Fibroblast of lung (primary cell): ENCODE measurements at regions not wholly inside any gene's neighbourhood (a gene's known extent, or its start where the extent isn't known, plus 50 kb on each side); places are given as distances from the start of the nearest gene placed in this dataset.

ENCODE experiments used
- DNase-seq, 2 donors: peaks; one replicate each; pipeline versions ENCODE4 v3.0.0 to v3.0.0-alpha.2; 2010; ENCODE audit warnings: low read depth in 2 of 2
- H2AFZ ChIP-seq: 2 replicates; pipeline ENCODE4 v1.5.1; 2012; ENCODE audit warnings: low read length, control low read depth, inconsistent platforms
- H3K27ac ChIP-seq: 2 replicates; pipeline ENCODE4 v1.5.1; 2011; ENCODE audit warnings: low read length, control low read depth; ENCODE audit not compliant: insufficient read depth
- H3K27me3 ChIP-seq: 2 replicates; pipeline ENCODE4 v1.5.1; 2011; ENCODE audit warnings: mild to moderate bottlenecking, low read length; ENCODE audit not compliant: control insufficient read depth, insufficient read depth
- H3K36me3 ChIP-seq: 2 replicates; pipeline ENCODE4 v1.5.1; 2011; ENCODE audit warnings: low read length; ENCODE audit not compliant: control insufficient read depth, insufficient read depth
- H3K4me1 ChIP-seq: 2 replicates; pipeline ENCODE4 v1.5.1; 2011; ENCODE audit warnings: low read length; ENCODE audit not compliant: control insufficient read depth, insufficient read depth; ENCODE audit errors: extremely low read depth
- H3K4me2 ChIP-seq: 2 replicates; pipeline ENCODE4 v1.5.1; 2011; ENCODE audit warnings: low read length, control low read depth; ENCODE audit not compliant: insufficient read depth; ENCODE audit errors: extremely low read depth
- H3K4me3 ChIP-seq, 4 experiments: fragments of 200-600 bp in 1 of 4; sonication (generic) in 1 of 4; replicated peaks in 1 of 4; 2 replicates each; pipeline ENCODE4 v1.5.1; 2011 to 2016; ENCODE audit warnings: low read length in 4 of 4, low read depth in 3 of 4, mild to moderate bottlenecking in 3 of 4, control low read depth in 2 of 4, inconsistent platforms in 1 of 4, mixed read lengths in 1 of 4; ENCODE audit not compliant: insufficient read depth in 1 of 4; ENCODE audit errors: control extremely low read depth in 1 of 4
- H3K79me2 ChIP-seq: 2 replicates; pipeline ENCODE4 v1.5.1; 2012; ENCODE audit warnings: mild to moderate bottlenecking, low read length, inconsistent platforms; ENCODE audit not compliant: control insufficient read depth, insufficient read depth
- H3K9ac ChIP-seq: 2 replicates; pipeline ENCODE4 v1.5.1; 2011; ENCODE audit warnings: mild to moderate bottlenecking, low read length, control low read depth; ENCODE audit not compliant: insufficient read depth
- H3K9me3 ChIP-seq: 2 replicates; pipeline ENCODE4 v1.5.1; 2012; ENCODE audit warnings: low read depth, low read length; ENCODE audit not compliant: control insufficient read depth, insufficient read depth
- H4K20me1 ChIP-seq: 2 replicates; pipeline ENCODE4 v1.5.1; 2011; ENCODE audit warnings: low read length; ENCODE audit not compliant: control insufficient read depth, insufficient read depth; ENCODE audit errors: extremely low read depth
- CTCF ChIP-seq, 2 donors: IDR thresholded peaks in 1 of 2; conservative IDR thresholded peaks in 1 of 2; 1 replicate in 1 of 2; 2 replicates in 1 of 2; pipeline ENCODE4 v1.5.1; 2011 to 2012; ENCODE audit warnings: low read length in 2 of 2, control low read depth in 1 of 2, inconsistent platforms in 1 of 2, low read depth in 1 of 2, mild to moderate bottlenecking in 1 of 2
- EZH2 ChIP-seq: IDR thresholded peaks from 2 replicates; pipeline ENCODE4 v1.5.1; 2012; ENCODE audit warnings: low read length, control low read depth, mild to moderate bottlenecking; ENCODE audit errors: missing control alignments

GRCh38 chr4:11004818-11005217 lies 320.2 kb upstream of the CLNK start:
- no peaks in the 10 kb centered on the region for H3K4me1 ChIP-seq
- no peaks in the 10 kb centered on the region for H3K27me3 ChIP-seq
- no peak overlapping the region for H3K4me2 ChIP-seq
- H3K36me3 ChIP-seq, result no peaks in the 10 kb centered on the region
- H3K4me3 ChIP-seq, result no peak overlapping the region
- H3K27ac ChIP-seq, result no peak overlapping the region
- H2AFZ ChIP-seq, result no peak overlapping the region
- no peaks in the 10 kb centered on the region for H3K9me3 ChIP-seq
- no peak for DNase-seq
- TF ChIP-seq EZH2, result no peak
- TF ChIP-seq CTCF (conservative IDR thresholded peaks at IDR 0.05 in 1 of 2, IDR thresholded peaks at IDR 0.05 in 1 of 2; ENCODE audit: low read depth in 1 of 2, low read length in 2 of 2), result no peak
- H3K79me2 ChIP-seq, result no peaks in the 10 kb centered on the region
- H3K9ac ChIP-seq, result no peak overlapping the region
- no peaks in the 10 kb centered on the region for H4K20me1 ChIP-seq

GRCh38 chr4:11002961-11003360 lies 318.4 kb upstream of the CLNK start:
- Histone ChIP-seq H3K4me1 (no peaks in the 10 kb centered on the region), H3K9ac (no peak overlapping the region), H3K27me3 (no peaks in the 10 kb centered on the region), H3K27ac (no peak overlapping the region), H2AFZ (no peak overlapping the region), H3K4me2 (no peak overlapping the region), H3K4me3 (no peak overlapping the region), H3K36me3 (no peaks in the 10 kb centered on the region), H3K9me3 (no peaks in the 10 kb centered on the region), H4K20me1 (no peaks in the 10 kb centered on the region), H3K79me2 (no peaks in the 10 kb centered on the region)
- TF ChIP-seq CTCF (conservative IDR thresholded peaks at IDR 0.05 in 1 of 2, IDR thresholded peaks at IDR 0.05 in 1 of 2; ENCODE audit: low read depth in 1 of 2, low read length in 2 of 2), result no peak
- TF ChIP-seq EZH2, result no peak
- DNase-seq, result no peak

GRCh38 chr4:10998846-10999245 lies 314.3 kb upstream of the CLNK start:
- peak overlapping the region; percentile 36 for H3K27ac ChIP-seq
- H3K9me3 ChIP-seq, result no peaks in the 10 kb centered on the region
- peak; percentile 48 to 64 for DNase-seq
- no peak overlapping the region for H3K4me3 ChIP-seq
- no peaks in the 10 kb centered on the region for H3K4me1 ChIP-seq
- peak overlapping the region; percentile 16 for H2AFZ ChIP-seq
- no peak overlapping the region for H3K9ac ChIP-seq
- H3K79me2 ChIP-seq, result no peaks in the 10 kb centered on the region
- H3K27me3 ChIP-seq, result no peaks in the 10 kb centered on the region
- H3K36me3 ChIP-seq, result no peaks in the 10 kb centered on the region
- TF ChIP-seq CTCF (conservative IDR thresholded peaks at IDR 0.05 in 1 of 2, IDR thresholded peaks at IDR 0.05 in 1 of 2; ENCODE audit: low read depth in 1 of 2, low read length in 2 of 2), result no peak
- TF ChIP-seq EZH2, result no peak
- no peaks in the 10 kb centered on the region for H4K20me1 ChIP-seq
- peak overlapping the region; percentile 20 for H3K4me2 ChIP-seq
